Suppressor macrophage (primary cell): ENCODE measurements at regions not wholly inside any gene's neighbourhood (a gene's known extent, or its start where the extent isn't known, plus 50 kb on each side); places are given as distances from the start of the nearest gene placed in this dataset.

Source experiments
- DNase-seq, 4 experiments: peaks; one replicate each; pipeline ENCODE4 v3.0.0-alpha.2; 2020 to 2022

- no peak for DNase-seq
These were observed 75.5 kb upstream of the BOD1 start for GRCh38 chr5:173691931-173692330.

- DNase-seq: no peak
These were observed 77.2 kb upstream of the BOD1 start for GRCh38 chr5:173693670-173694069.

DNA sequence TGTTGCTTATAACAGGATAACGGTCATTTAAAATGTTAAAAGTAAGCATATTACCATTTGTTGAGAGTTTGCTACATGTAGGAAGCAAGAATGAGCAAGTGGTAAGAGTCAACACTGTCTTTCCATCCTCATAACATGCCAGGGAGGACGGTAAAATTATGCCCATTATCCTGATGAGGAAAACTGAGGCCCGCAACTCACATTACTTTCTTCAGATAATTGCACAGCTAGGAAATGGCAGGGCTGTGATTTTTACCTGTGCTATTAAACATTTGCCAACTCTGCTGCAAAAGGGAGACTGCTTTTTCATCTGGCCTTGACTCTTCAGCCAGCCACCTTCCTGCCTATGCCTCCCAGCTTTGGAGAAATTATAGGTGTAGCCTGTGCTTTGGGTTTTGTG lies 79.8 kb upstream of the BOD1 start:
- DNase-seq: no peak

DNA sequence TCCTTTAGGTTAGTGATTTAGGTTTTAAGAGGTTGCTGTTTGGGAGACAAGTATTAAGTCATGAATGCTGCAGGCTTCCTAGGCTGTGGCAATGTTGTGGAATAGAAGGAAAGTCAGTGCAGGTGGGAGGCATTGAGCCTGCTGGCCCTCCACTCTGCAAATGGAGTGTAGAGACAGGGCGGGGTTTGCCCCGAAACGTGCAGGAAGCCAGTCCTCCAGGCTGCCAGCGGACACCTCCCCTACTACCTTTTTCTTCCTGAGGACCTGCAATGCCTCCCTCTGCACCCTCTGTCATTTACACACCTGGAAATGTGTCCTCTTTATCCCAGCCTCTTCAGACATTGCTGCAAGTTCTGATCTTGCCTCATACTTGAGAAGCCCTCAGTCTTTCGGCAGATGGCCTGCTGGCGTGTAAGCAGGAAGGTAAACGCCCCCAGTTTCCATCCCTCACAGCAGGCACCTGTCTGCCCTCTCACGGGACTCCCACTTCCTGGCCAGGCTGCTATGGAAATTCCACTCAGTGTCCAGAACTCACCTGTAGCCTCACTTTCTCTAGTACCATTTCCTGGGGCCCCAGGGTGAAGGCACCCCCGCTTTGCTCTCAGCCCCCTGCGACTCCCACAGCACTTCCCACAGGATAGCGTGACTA lies 81.6 kb upstream of the BOD1 start:
- no peak for DNase-seq

DNA sequence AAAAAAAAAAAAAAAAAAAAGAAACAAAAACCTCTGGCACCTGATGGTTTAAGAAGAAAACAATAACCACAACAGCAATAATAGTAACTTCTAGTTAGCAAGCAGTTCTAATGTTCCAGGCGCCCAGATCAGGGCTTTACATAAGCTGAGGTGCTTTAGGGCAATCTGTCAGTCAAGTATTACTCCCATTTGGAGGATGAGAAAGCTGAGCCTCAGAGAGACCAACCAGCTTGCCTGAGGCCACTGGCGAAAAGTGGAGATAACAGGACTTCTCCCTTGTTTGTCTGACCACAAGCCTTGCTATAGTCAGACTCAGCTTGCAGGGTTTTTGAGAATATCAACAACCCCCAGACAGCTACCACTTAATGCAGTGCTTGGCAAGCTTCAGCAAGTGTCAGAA lies 83.5 kb upstream of the BOD1 start:
- no peak for DNase-seq

DNA sequence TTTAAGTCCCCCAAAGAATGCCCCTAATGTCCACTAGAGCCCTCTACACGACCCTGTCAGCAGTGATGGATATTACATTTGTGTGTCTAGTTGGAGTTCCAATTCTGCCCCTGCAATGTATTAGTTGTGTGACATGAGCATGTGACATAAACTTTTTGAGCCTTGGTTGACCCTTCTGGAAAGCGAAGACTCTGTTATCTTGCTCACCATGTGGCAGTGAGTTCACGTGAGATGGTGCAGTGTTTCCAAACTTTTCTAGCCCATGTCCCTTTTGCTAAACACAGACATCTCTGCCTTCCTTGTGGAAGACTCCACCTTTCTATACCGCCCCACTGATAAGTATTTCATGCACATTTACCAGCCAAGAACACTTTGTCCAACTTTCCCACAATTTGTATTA lies 87.0 kb upstream of the BOD1 start:
- no peak for DNase-seq

DNA sequence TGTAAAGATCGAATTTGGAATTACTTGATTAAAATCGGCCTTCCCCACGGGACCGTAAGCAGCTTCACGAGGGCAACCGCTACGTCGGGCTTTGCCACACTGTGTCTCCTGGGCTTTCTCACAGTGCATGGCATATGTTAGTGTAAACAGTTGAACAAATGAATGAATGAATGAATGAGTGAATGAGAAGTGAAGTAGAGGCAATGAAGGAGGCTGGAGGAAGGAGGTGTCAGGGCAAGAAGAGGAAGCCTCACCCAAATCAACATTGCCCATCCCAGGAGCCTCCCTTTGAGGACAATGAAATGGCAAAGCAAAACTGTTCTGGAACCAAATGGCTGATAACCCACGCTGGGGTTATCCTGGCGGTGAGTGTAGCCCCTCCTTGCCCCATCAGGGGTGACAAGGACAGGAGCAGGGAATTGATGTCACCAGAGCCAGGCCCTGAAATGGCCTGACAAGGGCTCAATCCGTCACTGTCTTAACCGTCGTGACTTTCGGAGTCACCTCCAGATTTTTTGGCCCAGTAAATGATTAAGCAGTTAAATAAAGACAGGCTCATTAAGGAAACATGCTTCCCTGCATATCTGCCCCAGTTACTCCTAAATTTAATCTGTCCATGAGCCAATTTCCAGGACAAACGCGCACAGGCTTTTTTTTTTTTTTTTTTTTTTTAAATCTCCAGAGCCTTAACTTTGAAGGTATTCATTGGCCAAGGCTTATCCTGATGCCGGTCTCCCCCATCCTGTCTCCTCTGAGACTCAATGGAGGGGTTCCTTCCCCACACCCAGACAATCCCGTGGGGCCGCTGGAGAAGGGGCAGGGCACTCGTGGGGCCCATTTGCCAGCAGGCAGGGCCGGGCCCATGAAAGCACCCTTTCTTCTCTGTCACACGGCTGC lies 88.4 kb upstream of the BOD1 start:
- no peak for DNase-seq

GRCh38 chr5:173705512-173706044 lies 89.1 kb upstream of the BOD1 start:
- no peak for DNase-seq

DNA sequence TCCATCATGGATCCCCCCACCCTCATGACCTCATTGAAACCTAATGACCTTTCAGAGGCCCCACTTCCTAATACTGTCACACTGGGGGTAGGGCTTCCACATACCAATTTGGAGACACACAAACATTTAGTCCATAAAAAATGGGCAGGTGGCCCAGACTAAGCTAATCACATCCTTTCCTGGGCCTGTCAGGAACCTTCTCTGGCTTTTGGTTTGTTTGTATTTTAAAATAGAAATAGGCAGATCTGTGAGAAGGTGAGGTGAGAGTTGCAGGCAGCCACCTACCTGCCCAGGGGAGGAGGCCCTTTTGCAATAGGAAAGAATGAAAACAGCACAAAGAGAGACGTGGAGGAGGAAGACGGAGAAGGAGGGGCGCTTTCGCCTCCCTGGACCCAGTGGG lies 90.2 kb upstream of the BOD1 start:
- no peak for DNase-seq

DNA sequence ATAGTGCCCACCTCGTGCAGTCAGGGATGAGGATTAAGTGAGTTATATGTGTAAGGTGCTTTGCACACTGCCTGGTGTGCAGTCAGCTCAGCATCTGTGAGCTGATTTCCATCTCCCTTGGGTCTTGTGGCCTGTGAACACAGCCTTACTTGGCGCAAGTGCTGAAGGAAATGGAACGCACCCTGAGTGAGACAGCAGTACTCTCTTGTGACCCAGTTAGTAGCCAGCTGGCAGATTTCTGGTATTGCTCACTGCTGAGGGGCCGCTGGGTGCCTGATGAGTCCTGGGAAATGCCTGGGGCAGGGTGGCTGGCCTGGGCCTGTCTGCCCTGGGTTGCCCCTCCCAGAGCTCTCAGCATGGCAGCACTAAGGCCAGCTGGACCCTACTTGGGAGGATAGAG lies 90.9 kb upstream of the BOD1 start:
- DNase-seq: no peak

DNA sequence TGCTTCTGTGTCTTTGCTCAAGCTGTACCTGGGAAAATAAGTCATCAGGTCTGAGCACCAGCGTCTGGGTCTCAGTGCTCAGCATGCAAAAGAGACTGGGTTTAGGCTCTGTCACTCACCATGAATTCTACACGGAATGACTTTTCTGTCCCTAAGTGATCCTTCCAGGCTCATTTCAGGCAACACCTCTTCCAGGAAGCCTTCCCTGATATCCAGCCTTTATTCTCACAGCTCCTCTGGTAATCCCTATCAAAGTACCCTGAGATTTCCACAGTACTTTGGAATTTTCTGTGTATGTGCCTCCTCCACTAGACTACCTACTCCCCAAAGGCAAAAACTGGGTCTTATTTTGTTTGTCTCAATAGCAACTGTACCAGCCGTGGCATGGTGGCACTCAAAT lies 92.7 kb upstream of the BOD1 start:
- no peak for DNase-seq

DNA sequence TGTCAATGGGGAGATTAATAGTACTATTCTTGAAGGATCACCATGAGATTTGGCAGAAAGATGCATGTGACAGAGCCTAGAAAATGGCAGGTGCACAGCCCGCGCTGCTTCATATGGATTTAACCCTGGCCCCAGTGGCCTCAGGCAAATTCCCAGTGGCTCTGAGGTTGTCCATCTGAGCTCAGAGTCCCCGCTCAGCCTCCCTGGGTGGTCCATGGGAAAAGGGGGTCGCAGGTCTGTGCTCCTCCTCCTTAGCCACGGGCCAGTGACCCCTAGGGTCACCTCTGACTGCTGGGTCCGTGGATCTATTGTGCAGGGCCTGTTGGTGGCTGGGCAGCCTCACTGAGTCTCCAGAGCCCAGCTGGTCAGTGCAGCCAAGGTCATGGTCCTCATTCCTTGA lies 93.3 kb upstream of the BOD1 start:
- DNase-seq: no peak

- no peak for DNase-seq
These were observed 94.1 kb upstream of the BOD1 start for GRCh38 chr5:173710528-173710927.

- no peak for DNase-seq
These were observed 95.0 kb upstream of the BOD1 start for GRCh38 chr5:173711466-173711865.

DNA sequence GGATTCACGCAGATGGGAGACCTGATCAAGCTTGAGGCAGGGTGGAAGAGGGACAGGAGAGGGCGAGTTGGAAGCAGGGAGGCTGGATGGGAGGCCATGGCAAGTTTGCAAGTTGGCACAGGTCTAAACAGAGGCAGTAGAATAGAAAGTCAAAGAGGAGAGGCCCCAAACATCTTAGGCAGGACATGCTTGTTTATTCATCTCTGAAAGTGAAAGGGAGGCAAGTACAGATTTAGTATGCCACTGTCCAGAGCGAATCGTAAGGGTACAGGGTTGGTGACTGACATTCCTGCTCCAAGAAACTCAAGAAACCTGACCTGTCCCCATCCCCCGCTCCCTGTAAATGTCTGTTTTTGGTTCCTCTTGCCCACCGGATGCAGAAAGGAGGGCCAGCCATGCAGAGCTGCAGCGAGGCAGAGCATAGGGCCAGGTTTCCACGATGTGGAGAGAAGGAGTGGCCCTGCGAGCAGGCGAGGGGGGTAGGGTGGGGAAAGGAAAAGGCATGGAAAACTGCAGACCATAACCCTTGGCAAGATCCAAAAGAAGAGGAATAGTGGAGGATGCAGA lies 96.2 kb upstream of the BOD1 start:
- DNase-seq: no peak

GRCh38 chr5:173714551-173715428 lies 98.3 kb upstream of the BOD1 start:
- DNase-seq: peak; percentile 79 to 97 (median 90)

- peak in 2 of 4 experiments; percentile 28 to 45 for DNase-seq
These were observed 99.2 kb upstream of the BOD1 start for GRCh38 chr5:173715607-173716006.

GRCh38 chr5:173716058-173716682 lies 99.7 kb upstream of the BOD1 start:
- DNase-seq: no peak

GRCh38 chr5:173717959-173718358 lies 101.5 kb upstream of the BOD1 start:
- peak; percentile 51 to 77 (median 67) for DNase-seq

DNA sequence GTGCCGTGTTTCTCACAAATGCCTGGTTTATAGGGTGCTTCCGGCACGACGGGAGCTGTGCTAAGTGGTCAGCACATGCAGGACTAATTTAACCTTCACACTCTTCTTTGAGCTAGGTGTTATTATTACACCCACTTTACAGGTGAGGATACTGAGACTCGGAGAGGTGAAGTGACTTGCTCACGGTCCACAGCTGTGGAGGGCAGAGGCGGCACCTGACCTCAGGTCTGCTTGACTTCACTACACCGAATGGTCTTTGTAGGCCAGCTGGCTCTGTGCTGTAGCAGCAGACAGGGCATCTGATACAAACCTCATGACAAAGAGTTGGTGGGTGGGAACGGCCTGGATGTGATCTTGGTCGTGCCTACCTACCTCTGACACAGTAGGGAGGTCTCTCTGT lies 102.0 kb upstream of the BOD1 start:
- no peak for DNase-seq

GRCh38 chr5:173719731-173720082 lies 103.3 kb upstream of the BOD1 start:
- DNase-seq: no peak

- DNase-seq: no peak
These were observed 104.0 kb upstream of the BOD1 start for GRCh38 chr5:173720286-173720952.
